HG03571 (cell line): ENCODE measurements at regions not wholly inside any gene's neighbourhood (a gene's known extent, or its start where the extent isn't known, plus 50 kb on each side); places are given as distances from the start of the nearest gene placed in this dataset.
"Not testable (repeated sequence)": the region's sequence is repeated elsewhere in the genome, so short reads cannot be mapped to it uniquely, and the experiment has no call there.

Experiments
- ATAC-seq: cut with Tn5 transposase; IDR thresholded peaks from one replicate; pipeline ENCODE4 v1.9.1; 2021; ENCODE audit not compliant: unreplicated experiment

- no peak for ATAC-seq
Observed at GRCh38 chr12:9342614-9343353, 134.6 kb upstream of the PZP start.

- no peak for ATAC-seq
Observed at GRCh38 chr12:9341260-9341585, 133.0 kb upstream of the PZP start.

GRCh38 chr12:9340422-9341259 lies 132.4 kb upstream of the PZP start:
- ATAC-seq, result no peak

GRCh38 chr12:9337656-9338055 lies 129.5 kb upstream of the PZP start:
- ATAC-seq, result no peak

GRCh38 chr12:9336375-9337011 lies 128.3 kb upstream of the PZP start:
- ATAC-seq, result not testable (repeated sequence)

GRCh38 chr12:9335867-9336266 lies 127.7 kb upstream of the PZP start:
- ATAC-seq, result no peak

- ATAC-seq, result no peak
Observed at GRCh38 chr12:9334964-9335363, 126.8 kb upstream of the PZP start.

- no peak for ATAC-seq
Observed at GRCh38 chr12:9334041-9334692, 126.0 kb upstream of the PZP start.

- ATAC-seq, result no peak
Observed at GRCh38 chr12:9333161-9333560, 125.0 kb upstream of the PZP start.

GRCh38 chr12:9332564-9332963 lies 124.4 kb upstream of the PZP start:
- no peak for ATAC-seq

- no peak for ATAC-seq
Observed at GRCh38 chr12:9331218-9331626, 123.0 kb upstream of the PZP start.

GRCh38 chr12:9329019-9329418 lies 120.8 kb upstream of the PZP start:
- ATAC-seq, result no peak

GRCh38 chr12:9328065-9328464 lies 119.9 kb upstream of the PZP start:
- ATAC-seq, result no peak

GRCh38 chr12:9327320-9327719 lies 119.1 kb upstream of the PZP start:
- no peak for ATAC-seq

GRCh38 chr12:9326849-9327248 lies 118.7 kb upstream of the PZP start:
- not testable (repeated sequence) for ATAC-seq

- ATAC-seq, result no peak
Observed at GRCh38 chr12:9326085-9326484, 117.9 kb upstream of the PZP start.

GRCh38 chr12:9325471-9325870 lies 117.3 kb upstream of the PZP start:
- ATAC-seq, result no peak

GRCh38 chr12:9324782-9325181 lies 116.6 kb upstream of the PZP start:
- no peak for ATAC-seq

- ATAC-seq, result no peak
Observed at GRCh38 chr12:9323144-9323681, 115.0 kb upstream of the PZP start.

- ATAC-seq, result peak; percentile 77
Observed at GRCh38 chr12:9319842-9320173, 111.6 kb upstream of the PZP start.
